Lower leg skin (tissue), 3 donors: ENCODE measurements at regions not wholly inside any gene's neighbourhood (a gene's known extent, or its start where the extent isn't known, plus 50 kb on each side); places are given as distances from the start of the nearest gene placed in this dataset.

Experiments used
- CTCF ChIP-seq, 3 donors: fragments of 450-650 bp; IDR thresholded peaks; one replicate each; pipeline ENCODE4 v1.5.1; 2016; ENCODE audit warnings: antibody characterized with exemption in 3 of 3, mild to moderate bottlenecking in 3 of 3, moderate library complexity in 2 of 3
- POLR2A ChIP-seq, 2 donors: fragments of 450-650 bp; IDR thresholded peaks; one replicate each; pipeline ENCODE4 v1.6.1; 2016 to 2017; ENCODE audit warnings: antibody characterized with exemption in 2 of 2, mild to moderate bottlenecking in 1 of 2, moderate library complexity in 1 of 2

- TF ChIP-seq CTCF (IDR thresholded peaks at IDR 0.05), result no peak
- TF ChIP-seq POLR2A (IDR thresholded peaks at IDR 0.05), result no peak
These were observed 670.3 kb downstream of the UTRN start for GRCh38 chr6:144955392-144955791.
